ENCODE measurements at regions not wholly inside any gene's neighbourhood (a gene's known extent, or its start where the extent isn't known, plus 50 kb on each side); places are given as distances from the start of the nearest gene placed in this dataset.

GRCh38 chr2:78330193-78330592 lies 695.3 kb upstream of the REG3G start:
- intact Hi-C loops (cut with DNase I; ENCODE audit: low total_unique reads) = no loop called here
- H3K27ac ChIP-seq = no peak overlapping the region
- H3K9me3 ChIP-seq = no peaks in the 10 kb centered on the region
- no peak overlapping the region for H3K4me3 ChIP-seq
- no peaks in the 10 kb centered on the region for H3K27me3 ChIP-seq
- H3K36me3 ChIP-seq = no peaks in the 10 kb centered on the region
- no peak for DNase-seq (ENCODE audit: low spot score in 2 of 2)
- TF ChIP-seq POLR2AphosphoS5 (IDR thresholded peaks at IDR 0.05) (no peak), CTCF (IDR thresholded peaks at IDR 0.05) (no peak), POLR2A (IDR thresholded peaks at IDR 0.05) (no peak)
- no peaks in the 10 kb centered on the region for H3K4me1 ChIP-seq

DNA sequence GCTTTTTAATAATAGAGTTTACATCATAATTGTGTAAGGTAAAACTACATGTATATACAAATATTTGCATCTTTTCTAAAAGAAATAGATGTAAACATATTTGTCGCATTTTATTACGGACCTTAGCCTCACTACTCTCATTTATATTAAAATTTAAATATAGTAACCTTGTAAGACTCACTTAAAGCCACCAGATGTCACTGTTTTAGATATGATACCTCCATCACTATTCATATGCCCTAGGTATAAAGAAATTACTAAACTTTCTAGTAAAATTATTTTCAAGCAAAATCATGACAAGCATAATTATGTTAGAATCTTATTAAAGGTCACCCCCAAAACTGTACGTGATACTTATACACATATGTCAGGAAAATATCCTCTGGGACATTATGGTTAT lies 674.3 kb upstream of the REG3G start:
- no peak overlapping the region for H3K27ac ChIP-seq
- TF ChIP-seq POLR2AphosphoS5 (IDR thresholded peaks at IDR 0.05) = no peak
- no peak for TF ChIP-seq POLR2A (IDR thresholded peaks at IDR 0.05)
- no peak for TF ChIP-seq CTCF (IDR thresholded peaks at IDR 0.05)
- no peaks in the 10 kb centered on the region for H3K36me3 ChIP-seq
- H3K4me1 ChIP-seq = no peaks in the 10 kb centered on the region
- no peak for DNase-seq (ENCODE audit: low spot score in 2 of 2)
- no peaks in the 10 kb centered on the region for H3K9me3 ChIP-seq
- intact Hi-C loops (cut with DNase I; ENCODE audit: low total_unique reads) = no loop called here
- no peak overlapping the region for H3K4me3 ChIP-seq
- no peaks in the 10 kb centered on the region for H3K27me3 ChIP-seq

DNA sequence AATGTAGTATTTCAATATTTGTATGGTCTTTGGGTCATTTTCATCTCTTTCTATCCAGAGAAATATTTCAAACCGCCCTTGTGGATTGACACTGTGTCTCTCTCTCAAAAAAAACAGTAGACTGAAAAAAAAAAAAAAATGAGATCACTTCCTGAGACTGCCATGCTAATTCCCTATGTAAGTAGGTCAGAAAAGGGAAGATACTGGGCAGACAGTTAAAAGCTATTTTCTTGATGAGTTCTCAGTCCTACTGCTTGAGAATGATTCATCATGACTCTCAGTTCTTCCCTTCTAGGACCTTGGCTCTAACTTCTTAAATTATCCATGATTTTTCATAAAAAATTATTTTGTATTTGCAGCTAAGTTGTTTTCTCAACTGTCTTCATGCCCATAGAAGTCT lies 672.3 kb upstream of the REG3G start:
- Histone ChIP-seq H3K4me3 (no peak overlapping the region), H3K9me3 (no peaks in the 10 kb centered on the region), H3K27me3 (no peaks in the 10 kb centered on the region), H3K36me3 (no peaks in the 10 kb centered on the region), H3K4me1 (no peaks in the 10 kb centered on the region), H3K27ac (no peak overlapping the region)
- intact Hi-C loops (cut with DNase I; ENCODE audit: low total_unique reads) = no loop called here
- TF ChIP-seq POLR2AphosphoS5 (IDR thresholded peaks at IDR 0.05) (no peak), CTCF (IDR thresholded peaks at IDR 0.05) (no peak), POLR2A (IDR thresholded peaks at IDR 0.05) (no peak)
- no peak for DNase-seq (ENCODE audit: low spot score in 2 of 2)

DNA sequence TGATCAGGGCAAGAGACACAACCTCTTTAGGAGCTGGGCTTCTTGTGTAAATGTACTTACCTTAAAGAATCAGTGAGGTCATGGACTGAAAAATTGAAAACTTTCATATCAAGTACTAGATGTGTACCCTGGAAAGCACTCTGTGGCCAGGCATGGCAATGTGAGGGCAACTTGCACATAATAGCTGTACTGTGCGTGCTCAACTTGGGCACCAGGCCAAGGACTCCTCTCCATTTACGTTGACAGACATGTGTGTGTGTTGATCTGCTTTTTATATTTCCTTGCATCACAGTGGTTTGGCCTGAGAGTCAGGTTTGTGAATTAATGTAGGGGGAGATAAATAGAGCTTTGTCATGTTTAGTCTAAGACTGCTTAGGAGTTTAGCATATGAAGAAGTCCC lies 669.5 kb upstream of the REG3G start:
- Histone ChIP-seq H3K4me1 (no peaks in the 10 kb centered on the region), H3K36me3 (no peaks in the 10 kb centered on the region), H3K9me3 (no peaks in the 10 kb centered on the region), H3K27me3 (no peaks in the 10 kb centered on the region), H3K4me3 (no peak overlapping the region), H3K27ac (no peak overlapping the region)
- no peak for DNase-seq (ENCODE audit: low spot score in 2 of 2)
- intact Hi-C loops (cut with DNase I; ENCODE audit: low total_unique reads) = no loop called here
- TF ChIP-seq POLR2A (IDR thresholded peaks at IDR 0.05) (no peak), POLR2AphosphoS5 (IDR thresholded peaks at IDR 0.05) (no peak), CTCF (IDR thresholded peaks at IDR 0.05) (no peak)

- intact Hi-C loops (cut with DNase I; ENCODE audit: low total_unique reads) = no loop called here
- TF ChIP-seq POLR2AphosphoS5 (IDR thresholded peaks at IDR 0.05) = no peak
- Histone ChIP-seq H3K9me3 (peaks cover 0 to under 1% of the 10 kb centered on the region in 2 donors), H3K27ac (no peak overlapping the region), H3K36me3 (no peaks in the 10 kb centered on the region), H3K4me1 (no peaks in the 10 kb centered on the region), H3K27me3 (no peaks in the 10 kb centered on the region), H3K4me3 (no peak overlapping the region)
- no peak for DNase-seq (ENCODE audit: low spot score in 2 of 2)
Measured at GRCh38 chr2:78383576-78383975, 641.9 kb upstream of the REG3G start.

DNA sequence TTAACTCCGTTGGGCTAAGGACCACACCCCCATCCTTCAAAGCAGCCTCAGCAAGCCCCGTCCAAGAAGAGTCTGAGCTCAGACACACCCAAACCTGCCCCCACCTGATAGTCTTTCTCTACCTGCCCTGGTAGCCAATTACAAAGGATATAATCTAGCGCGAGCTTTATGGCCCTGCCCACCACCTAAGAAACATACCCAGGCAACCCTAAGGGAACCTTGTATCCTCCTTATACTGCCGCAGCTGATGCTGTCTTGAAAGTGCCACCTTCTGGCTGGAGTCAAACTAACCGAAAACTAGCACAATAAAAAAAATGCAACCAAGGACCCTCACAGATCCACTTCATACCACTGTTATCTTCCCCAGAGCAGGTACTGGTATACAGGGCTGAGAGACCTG lies 628.3 kb upstream of the REG3G start:
- Histone ChIP-seq H3K36me3 (no peaks in the 10 kb centered on the region), H3K9me3 (peaks cover 0 to 16% of the 10 kb centered on the region in 2 donors), H3K27me3 (no peaks in the 10 kb centered on the region), H3K27ac (no peak overlapping the region), H3K4me1 (no peaks in the 10 kb centered on the region), H3K4me3 (no peak overlapping the region)
- intact Hi-C loops (cut with DNase I; ENCODE audit: low total_unique reads) = no loop called here
- TF ChIP-seq POLR2AphosphoS5 (IDR thresholded peaks at IDR 0.05) (no peak), CTCF (IDR thresholded peaks at IDR 0.05) (no peak), POLR2A (IDR thresholded peaks at IDR 0.05) (no peak)
- DNase-seq (ENCODE audit: low spot score in 2 of 2) = no peak
